GM19455 (cell line): ENCODE measurements at regions not wholly inside any gene's neighbourhood (a gene's known extent, or its start where the extent isn't known, plus 50 kb on each side); places are given as distances from the start of the nearest gene placed in this dataset.
"Not testable (repeated sequence)": the region's sequence is repeated elsewhere in the genome, so short reads cannot be mapped to it uniquely, and the experiment has no call there.

Source experiments
- ATAC-seq: cut with Tn5 transposase; IDR thresholded peaks from one replicate; pipeline ENCODE4 v1.9.1; 2021; ENCODE audit not compliant: unreplicated experiment

DNA sequence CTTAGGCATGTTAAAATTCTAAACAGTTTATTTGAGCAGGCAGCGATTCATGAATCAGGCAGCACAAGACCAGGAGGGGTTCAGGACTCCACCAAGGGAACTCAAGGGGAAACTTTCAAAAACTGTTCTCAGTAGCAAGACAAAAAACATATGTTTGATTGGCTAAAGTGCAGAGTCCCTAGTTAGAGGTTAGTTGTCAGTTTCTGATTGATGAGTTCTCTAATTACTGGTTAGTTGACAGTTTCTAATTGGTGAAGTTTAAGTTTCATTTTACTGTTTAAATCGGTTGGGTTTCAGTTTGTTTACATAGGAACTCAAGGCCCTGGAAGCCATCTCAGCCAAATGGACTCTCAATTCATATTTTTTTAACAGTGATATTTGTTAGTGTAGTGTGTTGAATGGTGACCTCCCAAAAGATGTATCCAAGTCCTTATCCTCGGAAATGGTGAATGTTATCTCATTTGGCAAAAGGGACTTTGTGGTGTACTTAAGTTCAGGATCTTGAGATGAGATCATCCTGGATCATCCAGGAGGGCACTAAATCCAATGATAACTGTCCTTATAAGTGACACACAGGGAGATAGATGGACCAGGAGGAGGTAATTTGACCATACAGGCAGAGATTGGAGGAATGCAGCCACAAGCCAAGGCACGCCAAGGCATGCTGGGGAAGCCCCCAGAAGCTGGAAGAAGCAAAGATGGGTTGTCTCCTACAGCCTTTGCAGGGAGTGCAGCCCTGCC lies 219.2 kb upstream of the RAI14 start:
- no peak for ATAC-seq

DNA sequence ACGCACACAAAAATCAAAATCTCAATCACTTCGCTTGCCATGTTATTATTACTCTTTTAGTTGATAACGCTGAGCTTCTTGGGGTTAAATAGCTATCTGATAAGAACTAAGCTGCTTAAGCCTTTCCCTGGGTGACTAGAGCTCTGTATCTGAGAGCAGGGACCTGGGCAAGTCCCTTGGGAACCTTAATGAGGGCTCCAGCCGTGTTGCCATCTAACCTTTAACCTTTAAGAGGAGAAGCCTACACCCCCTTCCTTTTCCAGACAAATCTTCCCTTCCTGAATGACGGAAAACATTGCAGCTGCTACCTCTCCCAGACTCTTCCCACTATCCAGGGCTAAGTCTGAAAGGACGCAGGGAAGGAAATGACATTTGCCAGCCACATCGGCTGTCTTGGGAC lies 216.5 kb upstream of the RAI14 start:
- ATAC-seq: no peak

DNA sequence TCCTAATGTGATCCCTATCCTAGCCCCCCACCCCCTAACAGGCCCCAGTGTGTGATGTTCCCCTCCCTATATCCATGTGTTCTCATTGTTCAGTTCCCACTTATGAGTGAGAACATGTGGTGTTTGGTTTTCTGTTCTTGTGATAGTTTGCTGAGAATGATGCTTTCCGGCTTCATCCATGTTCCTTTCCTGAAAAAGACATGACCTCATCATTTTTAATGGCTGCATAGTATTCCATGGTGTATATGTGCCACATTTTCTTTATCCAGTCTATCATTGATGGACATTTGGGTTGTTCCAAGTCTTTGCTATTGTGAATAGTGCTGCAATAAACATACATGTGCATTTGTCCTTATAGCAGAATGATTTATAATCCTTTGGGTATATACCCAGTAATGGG lies 214.4 kb upstream of the RAI14 start:
- not testable (repeated sequence) for ATAC-seq

DNA sequence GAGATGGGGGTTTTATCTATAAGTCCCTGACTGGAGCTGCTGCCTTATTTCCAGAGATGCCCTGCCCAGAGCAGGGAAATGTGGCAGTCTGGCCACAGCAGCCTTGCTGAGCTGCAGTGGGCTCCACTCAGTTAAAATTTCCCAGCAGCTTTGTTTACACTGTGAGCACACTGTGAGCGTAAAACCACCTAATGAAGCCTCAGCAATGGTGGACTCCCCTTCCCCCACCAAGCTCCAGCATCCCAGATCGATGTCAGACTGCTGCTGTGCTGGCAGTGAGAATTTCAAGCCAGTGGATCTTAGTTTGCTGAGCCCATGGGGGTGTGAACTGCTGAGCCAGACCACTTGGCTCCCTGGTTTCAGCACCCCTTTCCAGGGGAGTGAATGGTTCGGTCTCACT lies 208.7 kb upstream of the RAI14 start:
- ATAC-seq: no peak

DNA sequence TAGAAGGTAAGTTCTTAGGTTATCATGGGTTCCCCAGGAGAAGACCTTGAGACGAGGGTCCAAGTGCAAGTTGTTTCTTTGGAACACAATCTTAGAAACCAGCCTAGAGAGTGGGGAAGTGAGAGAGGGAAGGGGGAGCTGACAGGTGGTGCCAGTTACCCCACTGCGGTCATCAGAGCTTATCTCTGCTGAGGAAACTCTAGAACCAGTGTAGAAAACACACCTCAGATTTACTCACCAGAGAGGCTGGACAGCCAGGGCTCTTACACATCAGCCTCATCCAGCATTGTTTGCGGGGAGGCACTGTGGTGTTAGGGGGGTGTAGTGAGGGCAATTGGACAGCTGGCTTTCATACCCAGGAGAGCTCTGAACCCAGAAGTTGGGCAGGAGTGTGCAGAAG lies 206.5 kb upstream of the RAI14 start:
- ATAC-seq: no peak

DNA sequence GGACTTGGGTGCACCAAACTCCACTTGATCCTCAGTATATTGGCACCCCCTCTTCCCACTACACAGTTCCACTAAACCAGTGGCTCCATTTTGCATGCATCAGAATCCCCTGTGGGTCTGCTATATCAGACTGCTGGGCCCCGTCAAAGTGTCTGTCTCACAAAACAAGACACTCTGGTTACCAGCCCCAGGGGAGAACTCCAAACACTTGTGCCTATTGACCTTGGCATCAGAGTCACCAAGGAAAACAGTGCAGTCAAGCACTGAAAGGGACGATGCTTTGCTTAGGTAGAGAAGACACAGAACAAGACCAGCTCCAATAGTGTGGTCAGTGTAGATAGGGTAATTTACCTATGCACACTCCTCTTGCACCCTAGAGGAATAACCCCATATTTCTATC lies 205.8 kb upstream of the RAI14 start:
- no peak for ATAC-seq

DNA sequence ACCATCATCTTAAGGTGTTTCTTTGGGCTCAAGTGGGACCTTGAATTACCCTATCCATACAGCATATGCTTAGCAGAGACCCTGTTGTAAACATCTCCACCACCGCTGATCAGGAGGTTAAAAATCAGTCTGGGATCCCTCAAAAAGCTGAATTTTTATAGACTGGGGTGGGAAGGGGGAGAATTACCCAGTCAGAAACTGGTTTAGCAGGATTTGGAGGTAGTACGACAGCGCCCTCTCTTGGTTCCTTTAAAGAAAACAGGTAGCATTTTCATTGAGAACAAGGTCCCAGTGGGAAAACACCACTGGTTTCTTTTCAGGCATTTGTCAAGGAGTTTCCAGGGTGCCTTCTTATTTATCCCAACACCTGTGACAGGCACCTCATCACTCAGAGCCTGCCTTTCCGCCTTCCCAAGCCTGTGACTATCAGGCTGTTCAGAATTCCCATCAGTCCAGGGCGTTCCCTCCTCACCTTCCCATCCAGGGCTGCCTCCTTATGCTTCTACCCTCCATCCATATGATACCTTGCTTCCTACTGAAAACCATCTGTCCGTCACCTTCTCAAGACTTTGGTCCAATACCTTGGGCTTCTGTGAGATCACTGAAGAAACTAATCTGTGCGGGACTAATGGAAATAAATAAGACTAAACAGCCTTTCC lies 203.8 kb upstream of the RAI14 start:
- ATAC-seq: no peak

DNA sequence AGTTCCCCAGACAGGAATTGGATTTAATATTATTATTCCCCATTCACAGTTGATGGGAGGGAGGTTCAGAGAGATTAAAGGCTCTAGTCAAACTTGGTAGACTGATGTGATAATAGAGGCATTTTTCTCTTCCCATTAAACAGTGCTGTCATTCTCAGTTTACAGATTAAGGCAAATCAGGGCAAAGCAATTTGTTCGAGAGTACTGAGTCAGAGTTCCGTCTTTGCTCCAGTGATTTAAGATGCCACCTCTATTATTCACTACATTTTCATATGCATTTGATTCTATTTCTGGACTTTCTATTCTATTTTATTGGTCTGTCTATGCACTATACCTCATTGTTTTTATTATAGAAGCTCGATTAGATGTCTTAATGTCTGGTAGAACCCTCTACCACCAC lies 201.0 kb upstream of the RAI14 start:
- no peak for ATAC-seq

DNA sequence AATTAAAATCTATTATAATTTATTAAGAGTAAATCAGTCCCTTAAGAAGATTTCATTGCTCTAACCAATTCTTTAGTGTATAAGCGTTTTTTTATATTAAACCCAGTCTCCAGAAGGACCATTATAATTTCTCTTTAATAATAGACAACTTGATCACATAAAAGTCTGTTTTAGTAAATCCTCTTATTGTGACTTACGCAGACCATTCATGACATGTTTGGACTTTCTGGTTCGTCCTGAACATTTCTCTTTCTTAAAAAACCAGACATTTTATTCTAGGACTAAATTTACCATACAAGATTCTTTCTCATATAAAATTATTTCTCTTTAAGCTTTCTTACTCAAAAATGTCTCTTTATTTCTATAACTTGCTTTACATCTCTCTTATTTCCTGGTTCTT lies 196.2 kb upstream of the RAI14 start:
- no peak for ATAC-seq

DNA sequence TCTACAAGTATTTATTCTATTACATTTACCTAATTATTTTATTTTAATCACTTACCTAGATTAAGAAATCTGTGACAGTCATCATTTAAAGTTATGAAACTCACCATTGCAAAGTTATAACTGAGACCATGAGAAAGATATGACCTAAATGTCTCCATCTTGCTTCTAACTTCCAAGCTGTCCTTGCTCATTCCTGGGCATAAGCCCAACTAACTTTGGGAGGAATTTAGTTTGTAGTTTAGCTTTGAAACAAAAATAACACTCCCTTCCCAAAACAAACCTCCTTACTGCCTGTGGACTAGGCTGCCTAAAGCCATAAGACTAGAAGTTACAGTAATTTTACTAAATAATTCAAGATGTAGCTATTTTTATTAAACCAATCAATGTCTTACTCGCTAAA lies 195.6 kb upstream of the RAI14 start:
- ATAC-seq: no peak

DNA sequence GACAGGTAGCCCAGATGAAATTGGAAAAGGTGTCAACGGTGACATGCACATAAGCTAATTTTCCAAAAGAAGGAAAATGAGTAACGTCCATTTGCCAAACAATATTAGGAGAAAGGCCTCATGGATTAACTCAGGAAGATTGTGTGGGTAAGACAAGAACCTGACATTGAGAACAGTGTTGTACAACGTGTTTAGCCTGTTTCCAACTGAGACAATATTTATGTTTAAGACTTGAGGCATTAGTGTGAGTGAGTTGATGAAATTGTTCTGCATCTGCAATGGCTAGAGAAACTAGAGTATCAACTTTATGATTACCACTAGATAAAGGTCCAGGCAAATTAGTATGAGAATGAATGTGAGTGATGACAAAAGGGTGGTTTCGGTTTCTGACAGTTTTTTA lies 191.3 kb upstream of the RAI14 start:
- ATAC-seq: no peak

DNA sequence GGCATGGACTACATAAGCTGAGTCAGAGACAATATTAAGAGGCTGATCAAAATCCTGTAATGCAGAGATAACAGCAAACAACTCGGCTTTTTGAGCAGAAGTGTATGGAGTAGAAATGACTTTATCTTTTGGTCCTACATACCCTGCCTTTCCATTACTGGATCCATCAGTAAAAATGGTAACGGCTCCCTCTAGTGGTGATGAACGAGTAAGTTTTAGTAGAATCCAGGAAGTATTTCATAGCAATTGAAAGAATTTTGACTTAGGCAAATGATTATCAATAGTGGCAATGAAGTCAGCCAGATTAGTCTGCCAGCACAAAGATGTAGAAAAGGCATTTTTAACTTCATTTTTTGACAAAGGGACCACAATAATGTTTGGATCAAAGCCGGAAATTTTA lies 190.8 kb upstream of the RAI14 start:
- ATAC-seq: not testable (repeated sequence)

DNA sequence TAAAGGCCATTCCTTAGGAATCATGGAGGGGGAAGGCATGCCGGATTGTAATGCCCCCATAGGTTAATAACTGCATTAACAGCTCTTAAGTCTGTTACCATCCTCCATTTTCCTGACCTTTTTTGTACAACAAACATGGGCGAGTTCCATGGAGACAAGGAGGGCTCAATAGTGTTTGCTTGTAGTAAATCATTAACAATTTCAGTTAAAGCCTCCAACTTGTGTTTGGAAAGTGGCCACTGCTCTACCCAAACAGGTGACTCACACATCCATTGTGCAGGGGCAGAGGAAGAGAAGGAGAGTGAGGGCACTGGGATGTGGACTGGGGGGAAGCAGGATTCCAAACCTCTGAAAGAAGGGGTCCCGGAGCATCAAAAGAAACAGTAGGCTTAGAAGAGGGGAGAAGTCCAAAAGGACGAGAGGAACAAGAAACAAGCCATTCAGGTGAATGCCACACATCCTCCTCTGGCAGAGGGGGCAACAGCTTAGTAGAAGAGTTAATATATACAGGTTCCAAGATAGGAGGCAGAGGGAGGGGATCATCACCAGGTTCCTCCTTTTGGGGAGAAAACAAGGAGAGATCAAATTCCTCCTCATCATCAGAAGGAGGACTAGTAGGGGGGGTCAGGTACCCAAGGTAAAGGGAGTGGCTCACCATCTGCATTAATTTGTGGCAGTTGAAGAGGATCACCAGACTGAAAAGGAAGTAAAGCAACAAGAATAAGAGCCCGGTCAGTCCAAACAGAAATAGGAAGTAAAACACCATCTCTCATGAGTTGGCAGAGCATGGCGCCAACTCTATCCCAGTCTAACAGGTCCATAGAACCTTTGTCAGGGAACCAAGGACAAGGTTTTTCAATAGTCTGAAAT lies 189.4 kb upstream of the RAI14 start:
- not testable (repeated sequence) for ATAC-seq

DNA sequence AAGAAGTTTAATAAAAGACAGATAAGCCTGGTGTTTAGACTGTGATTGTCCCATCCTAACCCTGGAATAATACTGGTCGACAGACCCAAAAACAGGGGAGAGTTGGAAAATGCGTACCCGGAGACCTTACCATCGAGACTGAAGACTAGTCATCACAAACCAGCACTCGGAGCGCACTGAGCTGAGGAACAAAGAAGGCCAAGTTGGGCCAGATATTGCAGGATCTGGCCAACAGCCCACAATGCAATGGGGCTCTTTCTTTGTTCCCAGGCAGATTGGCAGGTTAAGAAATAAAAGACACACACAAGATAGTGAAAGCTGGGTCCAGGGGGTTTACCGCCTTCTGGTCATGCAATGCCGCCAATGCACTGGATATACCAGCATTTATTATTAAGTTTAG lies 188.7 kb upstream of the RAI14 start:
- no peak for ATAC-seq

DNA sequence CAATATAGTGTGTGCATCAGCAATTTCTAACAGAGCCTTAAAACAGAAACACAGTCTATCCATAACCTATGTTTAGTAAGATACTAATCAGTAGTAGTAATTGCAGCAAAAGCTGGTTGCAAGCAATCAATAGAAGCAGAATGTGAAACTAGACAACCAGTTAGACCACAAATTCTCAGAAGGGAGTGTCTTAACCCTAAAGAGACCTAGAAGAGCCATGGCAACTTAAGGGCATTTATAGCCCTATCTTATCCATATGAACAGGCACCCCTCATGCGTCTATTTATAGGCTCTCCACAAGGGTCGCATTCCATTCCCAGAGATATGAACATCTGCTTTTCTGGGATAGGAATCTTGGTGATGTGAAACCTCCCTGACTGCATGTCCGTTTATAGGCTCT lies 188.1 kb upstream of the RAI14 start:
- peak; percentile 59 for ATAC-seq

DNA sequence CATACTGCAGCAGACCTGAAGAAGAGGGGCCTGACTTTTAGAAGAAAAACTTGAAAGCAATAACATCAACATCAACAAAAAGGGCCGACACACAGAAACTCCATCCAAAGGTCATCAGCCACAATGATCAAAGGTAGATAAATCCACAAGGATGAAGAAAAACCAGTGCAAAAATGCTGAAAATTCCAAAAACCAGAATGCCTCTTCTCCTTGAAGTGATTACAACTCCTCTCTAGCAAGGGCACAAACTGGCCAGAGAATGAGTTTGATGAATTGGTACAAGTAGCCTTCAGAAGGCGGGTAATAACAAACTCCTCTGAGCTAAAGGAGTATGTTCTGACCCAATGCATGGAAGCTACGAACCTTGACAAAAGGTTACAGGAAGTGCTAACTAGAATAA lies 186.2 kb upstream of the RAI14 start:
- no peak for ATAC-seq

DNA sequence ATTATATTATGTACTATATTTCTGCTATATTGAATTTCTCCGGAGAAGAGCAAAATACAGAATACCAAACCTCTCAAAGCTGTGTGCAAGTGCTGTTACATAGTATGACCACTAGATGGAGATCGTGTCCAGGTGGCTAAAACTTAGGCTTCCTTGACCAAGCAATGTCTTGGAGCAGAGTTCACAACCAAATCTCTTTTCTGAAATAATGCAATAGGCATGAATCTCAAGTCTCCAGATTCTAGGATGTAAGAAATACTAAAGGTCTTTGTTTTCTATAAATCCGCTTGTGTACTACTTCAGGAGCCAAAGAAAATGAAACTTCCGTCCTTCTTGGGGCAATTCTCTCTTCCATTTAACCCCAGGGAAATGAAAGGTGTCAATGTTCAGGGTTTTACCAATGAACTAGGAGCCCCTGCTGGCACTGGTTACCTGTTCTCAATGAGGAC lies 181.5 kb upstream of the RAI14 start:
- ATAC-seq: peak; percentile 75

DNA sequence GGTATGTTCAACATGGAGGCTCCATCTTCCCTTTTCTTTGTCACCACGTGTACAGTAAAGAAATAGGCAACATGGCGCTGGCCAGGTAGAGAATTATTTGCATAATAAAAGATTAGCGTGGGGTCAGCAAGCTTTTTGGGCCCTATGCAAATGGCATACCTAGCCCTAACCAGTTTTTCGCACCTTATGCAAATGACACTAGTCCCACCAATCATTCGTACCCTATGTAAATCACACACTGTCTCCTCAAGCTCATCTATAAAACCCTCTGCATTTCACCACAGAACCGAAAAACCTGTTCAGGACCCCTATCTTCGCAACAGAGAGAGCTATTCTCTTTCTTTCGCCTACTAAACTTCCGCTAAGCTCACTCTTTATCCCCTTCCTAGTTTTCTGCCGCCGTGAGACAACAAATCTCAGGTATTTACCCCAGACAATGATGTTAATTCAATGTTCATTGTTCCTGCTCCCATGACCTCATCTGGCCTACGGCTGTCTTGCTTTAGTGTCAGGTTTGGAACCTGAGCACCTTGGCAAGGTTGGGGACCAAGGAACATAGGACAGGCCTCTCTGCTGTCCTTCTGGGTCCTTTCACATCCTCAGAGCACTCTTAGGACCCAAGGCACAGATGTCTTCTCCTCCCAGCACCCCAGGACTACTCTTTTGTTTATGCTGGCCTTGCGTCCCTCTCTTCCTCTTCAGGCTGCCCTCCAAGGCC lies 180.7 kb upstream of the RAI14 start:
- ATAC-seq: no peak

DNA sequence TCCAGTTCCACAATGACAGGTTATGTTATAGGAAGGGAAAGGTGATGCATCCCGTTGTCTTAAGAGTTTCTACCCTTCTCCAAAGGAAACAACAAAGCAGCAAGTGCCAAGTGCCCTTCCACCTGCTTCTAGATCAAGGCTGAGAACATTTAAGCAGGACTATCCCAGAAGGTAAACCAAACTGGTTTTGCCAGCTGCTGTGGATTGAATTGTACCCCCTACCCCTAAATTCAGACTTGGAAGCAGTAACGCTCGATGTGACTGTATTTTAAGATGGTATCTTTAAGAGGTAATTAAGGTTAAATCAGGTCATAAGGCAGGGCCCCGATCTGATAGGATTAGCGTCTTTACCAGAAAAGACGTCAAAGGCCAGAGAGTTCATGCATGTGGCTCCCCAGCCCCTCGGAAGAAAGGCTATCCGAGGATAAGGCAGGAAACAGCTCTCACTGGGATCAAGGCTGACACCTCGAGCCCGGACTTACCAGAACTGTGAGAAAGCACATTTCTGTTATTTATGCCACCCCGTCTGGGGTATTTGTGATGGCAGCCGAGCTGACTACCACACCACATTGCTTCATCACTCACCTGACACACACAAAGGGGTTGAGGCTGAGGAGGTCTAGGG lies 179.1 kb upstream of the RAI14 start:
- ATAC-seq: no peak

DNA sequence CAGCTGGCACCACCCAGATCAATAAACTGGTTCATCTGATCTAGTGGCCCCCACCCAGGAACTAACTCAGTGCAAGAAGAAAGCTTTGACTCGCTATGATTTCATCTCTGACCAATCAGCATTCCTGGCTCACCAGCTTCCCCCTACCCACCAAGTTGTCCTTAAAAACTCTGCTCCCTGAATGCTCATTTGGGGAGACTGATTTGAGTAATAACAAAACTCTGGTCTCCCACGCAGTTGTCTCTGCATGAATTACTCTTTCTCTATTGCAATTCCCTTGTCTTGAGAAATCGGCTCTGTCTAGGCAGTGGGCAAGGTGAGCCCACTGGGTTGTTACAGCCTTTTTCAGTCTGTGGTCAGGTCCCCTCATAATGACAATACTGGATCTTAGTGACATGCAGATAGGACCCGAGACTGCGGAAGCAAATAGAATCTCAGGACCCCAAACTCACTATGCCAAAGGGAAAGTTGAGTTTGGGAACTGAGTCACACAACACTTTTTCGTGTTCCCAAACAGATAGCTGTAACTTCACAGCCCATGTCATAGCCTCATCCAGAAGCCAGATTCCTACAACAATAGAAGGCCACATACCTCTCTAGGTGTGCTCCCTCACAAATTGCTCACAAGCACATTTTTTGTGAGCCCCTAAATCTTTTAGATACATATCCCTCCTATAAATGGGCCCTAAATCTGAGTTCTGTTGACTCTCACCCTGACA lies 175.2 kb upstream of the RAI14 start:
- ATAC-seq: no peak
